Trophoblast cell (in vitro differentiated cells and primary cell): ENCODE measurements at regions not wholly inside any gene's neighbourhood (a gene's known extent, or its start where the extent isn't known, plus 50 kb on each side); places are given as distances from the start of the nearest gene placed in this dataset.

Source experiments
- DNase-seq, 2 donors: peaks; one replicate each; pipeline ENCODE4 v3.0.0-alpha.2; 2016
- H2AFZ ChIP-seq: 2 replicates; pipeline ENCODE4 v1.6.1; 2013; ENCODE audit warnings: low read length, moderate library complexity, mild to moderate bottlenecking; ENCODE audit not compliant: insufficient read depth, poor library complexity
- H2AK5ac ChIP-seq: 2 replicates; pipeline ENCODE4 v1.6.1; 2013; ENCODE audit warnings: mild to moderate bottlenecking, low read length
- H2BK120ac ChIP-seq: 2 replicates; pipeline ENCODE4 v1.6.1; 2013; ENCODE audit warnings: low read length, mild to moderate bottlenecking, moderate library complexity; ENCODE audit not compliant: insufficient read depth, poor library complexity
- H2BK12ac ChIP-seq: 2 replicates; pipeline ENCODE4 v1.6.1; 2013; ENCODE audit warnings: mild to moderate bottlenecking, low read length, moderate library complexity
- H2BK5ac ChIP-seq: 2 replicates; pipeline ENCODE4 v1.6.1; 2013; ENCODE audit warnings: low read length, low read depth, moderate library complexity, mild to moderate bottlenecking; ENCODE audit not compliant: poor library complexity
- H3K14ac ChIP-seq: 2 replicates; pipeline ENCODE4 v1.6.1; 2013; ENCODE audit warnings: mild to moderate bottlenecking, low read length
- H3K18ac ChIP-seq: 2 replicates; pipeline ENCODE4 v1.6.1; 2013; ENCODE audit warnings: mild to moderate bottlenecking, low read length
- H3K23ac ChIP-seq: 2 replicates; pipeline ENCODE4 v1.6.1; 2013; ENCODE audit warnings: low read length
- H3K27ac ChIP-seq: 2 replicates; pipeline ENCODE4 v1.5.1; 2013; ENCODE audit warnings: low read depth, mild to moderate bottlenecking, inconsistent platforms, low read length, moderate library complexity
- H3K27me3 ChIP-seq: 2 replicates; pipeline ENCODE4 v1.6.1; 2013; ENCODE audit warnings: inconsistent platforms, mild to moderate bottlenecking, low read length, moderate library complexity; ENCODE audit not compliant: insufficient read depth
- H3K36me3 ChIP-seq, 2 experiments: 1 replicate in 1 of 2; 2 replicates in 1 of 2; pipeline ENCODE4 v1.6.1; 2013; ENCODE audit warnings: low read length in 2 of 2, mild to moderate bottlenecking in 2 of 2, moderate library complexity in 1 of 2; ENCODE audit not compliant: insufficient read depth in 2 of 2, control insufficient read depth in 1 of 2
- H3K4ac ChIP-seq: 2 replicates; pipeline ENCODE4 v1.6.1; 2013; ENCODE audit warnings: low read depth, mild to moderate bottlenecking, low read length, moderate library complexity
- H3K4me1 ChIP-seq, 2 experiments: 1 replicate in 1 of 2; 2 replicates in 1 of 2; pipeline ENCODE4 v1.6.1; 2013; ENCODE audit warnings: low read length in 2 of 2, mild to moderate bottlenecking in 2 of 2, moderate library complexity in 1 of 2; ENCODE audit not compliant: insufficient read depth in 2 of 2, control insufficient read depth in 1 of 2
- H3K4me2 ChIP-seq: 2 replicates; pipeline ENCODE4 v1.6.1; 2013; ENCODE audit warnings: inconsistent platforms, mild to moderate bottlenecking, low read length, moderate library complexity
- H3K4me3 ChIP-seq: 2 replicates; pipeline ENCODE4 v1.5.1; 2013; ENCODE audit warnings: mild to moderate bottlenecking, low read depth, low read length, inconsistent platforms
- H3K79me1 ChIP-seq: one replicate; pipeline ENCODE4 v1.6.1; 2013; ENCODE audit warnings: low read length
- H3K79me2 ChIP-seq: 2 replicates; pipeline ENCODE4 v1.6.1; 2013; ENCODE audit warnings: low read length, mild to moderate bottlenecking; ENCODE audit not compliant: control insufficient read depth, insufficient read depth, poor library complexity
- H3K9ac ChIP-seq: 2 replicates; pipeline ENCODE4 v1.6.1; 2013; ENCODE audit warnings: mild to moderate bottlenecking, low read length
- H3K9me3 ChIP-seq: 2 replicates; pipeline ENCODE4 v1.6.1; 2013; ENCODE audit warnings: low read depth, mild to moderate bottlenecking, control low read depth, inconsistent platforms, low read length; ENCODE audit not compliant: insufficient read depth
- H4K12ac ChIP-seq: 2 replicates; pipeline ENCODE4 v1.6.1; 2013; ENCODE audit warnings: low read depth, mild to moderate bottlenecking, low read length, moderate library complexity
- H4K8ac ChIP-seq: 2 replicates; pipeline ENCODE4 v1.6.1; 2013; ENCODE audit warnings: low read depth, mild to moderate bottlenecking, low read length, moderate library complexity
- H4K91ac ChIP-seq: one replicate; pipeline ENCODE4 v1.6.1; 2013; ENCODE audit warnings: low read depth, mild to moderate bottlenecking, low read length, moderate library complexity
- WGBS: extraction: QIAGEN DNeasy Blood & Tissue Kit; methylation state at CpG from one replicate; pipeline ENCODE4 v1.1.7; 2013; ENCODE audit warnings: missing lambda C conversion rate; ENCODE audit not compliant: insufficient read length, insufficient coverage; ENCODE audit errors: extremely low coverage; 5-methylcytosine and 5-hydroxymethylcytosine counted together

GRCh38 chr1:232473324-232473723, 156.6 kb downstream of the SIPA1L2 start:
- no peak overlapping the region for H2BK120ac ChIP-seq
- no peak overlapping the region for H4K91ac ChIP-seq
- H3K79me1 ChIP-seq = peaks cover 2% of the 10 kb centered on the region
- no peak overlapping the region for H3K4ac ChIP-seq
- H3K9me3 ChIP-seq = no peaks in the 10 kb centered on the region
- no peak overlapping the region for H3K4me2 ChIP-seq
- H3K4me3 ChIP-seq = no peak overlapping the region
- no peak overlapping the region for H2AK5ac ChIP-seq
- H3K9ac ChIP-seq = no peak overlapping the region
- no peaks in the 10 kb centered on the region for H3K79me2 ChIP-seq
- no peak overlapping the region for H2BK5ac ChIP-seq
- no peak overlapping the region for H4K8ac ChIP-seq
- no peak overlapping the region for H2BK12ac ChIP-seq
- no CpG with 5 or more reads among the region's 2 CpGs for WGBS
- no peak overlapping the region for H3K14ac ChIP-seq
- H2AFZ ChIP-seq = no peak overlapping the region
- no peak overlapping the region for H4K12ac ChIP-seq
- H3K18ac ChIP-seq = no peak overlapping the region
- peaks cover 0 to 11% of the 10 kb centered on the region in 2 experiments for H3K4me1 ChIP-seq
- no peak overlapping the region for H3K27ac ChIP-seq
- DNase-seq = no peak
- no peak overlapping the region for H3K23ac ChIP-seq
- peaks cover 3 to 4% of the 10 kb centered on the region in 2 experiments for H3K36me3 ChIP-seq
- H3K27me3 ChIP-seq = no peaks in the 10 kb centered on the region

GRCh38 chr1:232472485-232473041, 157.4 kb downstream of the SIPA1L2 start:
- Histone ChIP-seq H3K79me1 (peaks cover 2% of the 10 kb centered on the region), H2BK120ac (no peak overlapping the region), H3K4me2 (no peak overlapping the region), H4K8ac (no peak overlapping the region), H2AFZ (no peak overlapping the region), H3K9ac (no peak overlapping the region), H4K12ac (no peak overlapping the region), H3K27me3 (no peaks in the 10 kb centered on the region), H4K91ac (no peak overlapping the region), H3K27ac (no peak overlapping the region), H3K4me1 (peaks cover 0 to 9% of the 10 kb centered on the region in 2 experiments), H2BK12ac (no peak overlapping the region), H3K79me2 (no peaks in the 10 kb centered on the region), H3K9me3 (no peaks in the 10 kb centered on the region), H2AK5ac (no peak overlapping the region), H3K18ac (no peak overlapping the region), H3K36me3 (peaks cover 3 to 6% of the 10 kb centered on the region in 2 experiments), H3K23ac (no peak overlapping the region), H3K4me3 (no peak overlapping the region), H2BK5ac (no peak overlapping the region), H3K14ac (no peak overlapping the region), H3K4ac (no peak overlapping the region)
- DNase-seq = peak in 1 of 2 donors; percentile 69
- no CpG with 5 or more reads among the region's 3 CpGs for WGBS

- no peaks in the 10 kb centered on the region for H3K9me3 ChIP-seq
- no peak for DNase-seq
- no peak overlapping the region for H4K91ac ChIP-seq
- no peak overlapping the region for H2AK5ac ChIP-seq
- no peaks in the 10 kb centered on the region for H3K27me3 ChIP-seq
- no peak overlapping the region for H2BK5ac ChIP-seq
- H3K36me3 ChIP-seq = peaks cover 3 to 7% of the 10 kb centered on the region in 2 experiments
- H3K79me1 ChIP-seq = no peaks in the 10 kb centered on the region
- H4K12ac ChIP-seq = no peak overlapping the region
- H3K18ac ChIP-seq = no peak overlapping the region
- no peak overlapping the region for H4K8ac ChIP-seq
- no peak overlapping the region for H3K4ac ChIP-seq
- H3K14ac ChIP-seq = no peak overlapping the region
- no peaks in the 10 kb centered on the region for H3K79me2 ChIP-seq
- no peak overlapping the region for H2AFZ ChIP-seq
- WGBS = no CpG with 5 or more reads among the region's 5 CpGs
- H2BK12ac ChIP-seq = no peak overlapping the region
- peaks cover 0 to 5% of the 10 kb centered on the region in 2 experiments for H3K4me1 ChIP-seq
- H3K23ac ChIP-seq = no peak overlapping the region
- H3K4me3 ChIP-seq = no peak overlapping the region
- no peak overlapping the region for H2BK120ac ChIP-seq
- H3K4me2 ChIP-seq = no peak overlapping the region
- H3K27ac ChIP-seq = no peak overlapping the region
- H3K9ac ChIP-seq = no peak overlapping the region
These were observed 158.7 kb downstream of the SIPA1L2 start for GRCh38 chr1:232471250-232471649.

- no peak overlapping the region for H3K27ac ChIP-seq
- H3K4ac ChIP-seq = no peak overlapping the region
- H2BK5ac ChIP-seq = no peak overlapping the region
- H2AFZ ChIP-seq = no peak overlapping the region
- no peak overlapping the region for H2BK120ac ChIP-seq
- no peak overlapping the region for H3K14ac ChIP-seq
- H3K27me3 ChIP-seq = no peaks in the 10 kb centered on the region
- H3K4me2 ChIP-seq = no peak overlapping the region
- no peak for DNase-seq
- no peaks in the 10 kb centered on the region for H3K79me2 ChIP-seq
- H4K91ac ChIP-seq = no peak overlapping the region
- no peak overlapping the region for H2AK5ac ChIP-seq
- no peak overlapping the region for H4K8ac ChIP-seq
- no peak overlapping the region for H3K9ac ChIP-seq
- H3K4me3 ChIP-seq = no peak overlapping the region
- H3K9me3 ChIP-seq = no peaks in the 10 kb centered on the region
- no peaks in the 10 kb centered on the region for H3K79me1 ChIP-seq
- no peak overlapping the region for H3K18ac ChIP-seq
- H2BK12ac ChIP-seq = no peak overlapping the region
- no peak overlapping the region for H4K12ac ChIP-seq
- WGBS = no CpG with 5 or more reads among the region's 1 CpG
- H3K36me3 ChIP-seq = peaks cover 3 to 10% of the 10 kb centered on the region in 2 experiments
- H3K4me1 ChIP-seq = peaks cover 0 to 5% of the 10 kb centered on the region in 2 experiments
- H3K23ac ChIP-seq = no peak overlapping the region
These were observed 159.2 kb downstream of the SIPA1L2 start for GRCh38 chr1:232470711-232471110.
